ENCODE measurements at regions not wholly inside any gene's neighbourhood (a gene's known extent, or its start where the extent isn't known, plus 50 kb on each side); places are given as distances from the start of the nearest gene placed in this dataset.
"Not testable (repeated sequence)": the region's sequence is repeated elsewhere in the genome, so short reads cannot be mapped to it uniquely, and the experiment has no call there.

- DNase-seq: no peak
These were observed 72.1 kb upstream of the SETMAR start for GRCh38 chr3:4231041-4231440.

- no peak for DNase-seq
These were observed 70.4 kb upstream of the SETMAR start for GRCh38 chr3:4232798-4233197.

- DNase-seq: no peak
These were observed 69.7 kb upstream of the SETMAR start for GRCh38 chr3:4233488-4233887.

GRCh38 chr3:4234889-4235288 lies 68.3 kb upstream of the SETMAR start:
- DNase-seq: no peak

- DNase-seq: no peak
These were observed 67.5 kb upstream of the SETMAR start for GRCh38 chr3:4235690-4236089.

GRCh38 chr3:4241595-4242170 lies 61.5 kb upstream of the SETMAR start:
- no peak for DNase-seq

- DNase-seq: no peak
These were observed 57.5 kb upstream of the SETMAR start for GRCh38 chr3:4245671-4246070.

GRCh38 chr3:4247391-4247790 lies 55.8 kb upstream of the SETMAR start:
- DNase-seq: no peak

GRCh38 chr3:4250064-4250463 lies 53.1 kb upstream of the SETMAR start:
- DNase-seq: no peak

- no peak for DNase-seq
These were observed 51.8 kb upstream of the SETMAR start for GRCh38 chr3:4251412-4251811.

- DNase-seq: not testable (repeated sequence)
These were observed 49.9 kb upstream of the SETMAR start for GRCh38 chr3:4253072-4253832.
